ENCODE measurements at regions not wholly inside any gene's neighbourhood (a gene's known extent, or its start where the extent isn't known, plus 50 kb on each side); places are given as distances from the start of the nearest gene placed in this dataset.

DNA sequence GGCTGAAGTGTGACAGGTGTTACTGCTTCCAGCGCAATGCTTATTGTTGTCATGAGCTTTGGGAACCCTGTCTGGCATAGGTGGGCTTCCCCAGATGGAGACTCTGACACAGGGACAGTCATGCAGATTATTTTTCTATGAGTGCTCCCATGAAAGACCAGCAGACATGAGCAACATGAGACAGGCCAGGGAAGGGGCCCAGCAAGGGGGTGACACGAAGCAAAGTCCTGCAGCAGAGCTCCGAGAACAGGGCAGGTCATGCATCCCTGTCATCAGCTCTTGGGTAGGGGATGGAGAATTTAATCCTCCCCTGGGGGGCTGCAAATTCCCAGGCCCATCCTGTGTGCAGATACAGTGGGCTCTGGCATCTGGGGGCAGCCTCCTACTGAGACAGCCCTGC is 77.4 kb downstream of the CTAGE1 start:
- TF ChIP-seq EZH2 (IDR thresholded peaks at IDR 0.05; ENCODE audit: insufficient read depth, poor library complexity, severe bottlenecking) (no peak), EZH2phosphoT487 (IDR thresholded peaks at IDR 0.05; ENCODE audit: insufficient read depth, low read depth) (no peak)
